ELR (cell line): ENCODE measurements at regions not wholly inside any gene's neighbourhood (a gene's known extent, or its start where the extent isn't known, plus 50 kb on each side); places are given as distances from the start of the nearest gene placed in this dataset.
"Not testable (repeated sequence)": the region's sequence is repeated elsewhere in the genome, so short reads cannot be mapped to it uniquely, and the experiment has no call there.

Experiments
- DNase-seq: peaks from one replicate; pipeline ENCODE4 v3.0.0-alpha.2; 2015; ENCODE audit warnings: low read depth

GRCh38 chr5:66413931-66414330 is 182.3 kb upstream of the MAST4 start:
- DNase-seq: no peak

DNA sequence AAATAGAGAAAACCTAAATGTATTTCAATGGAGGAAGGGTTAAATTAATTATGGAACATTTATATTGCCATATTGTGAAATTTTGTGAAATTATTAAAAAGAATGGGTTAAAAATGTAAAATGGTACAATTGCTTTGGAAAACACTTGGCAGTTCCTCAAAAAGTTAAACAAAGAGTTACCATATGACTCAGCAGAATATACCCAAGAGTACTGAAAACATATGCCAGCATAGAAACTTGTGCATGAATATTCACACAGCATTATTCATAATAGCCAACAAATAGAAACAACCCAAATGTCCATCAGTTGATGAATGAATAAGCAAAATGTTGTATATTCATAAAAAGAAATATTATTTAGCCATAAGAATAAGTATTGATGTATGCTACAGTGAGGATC is 181.0 kb upstream of the MAST4 start:
- no peak for DNase-seq

DNA sequence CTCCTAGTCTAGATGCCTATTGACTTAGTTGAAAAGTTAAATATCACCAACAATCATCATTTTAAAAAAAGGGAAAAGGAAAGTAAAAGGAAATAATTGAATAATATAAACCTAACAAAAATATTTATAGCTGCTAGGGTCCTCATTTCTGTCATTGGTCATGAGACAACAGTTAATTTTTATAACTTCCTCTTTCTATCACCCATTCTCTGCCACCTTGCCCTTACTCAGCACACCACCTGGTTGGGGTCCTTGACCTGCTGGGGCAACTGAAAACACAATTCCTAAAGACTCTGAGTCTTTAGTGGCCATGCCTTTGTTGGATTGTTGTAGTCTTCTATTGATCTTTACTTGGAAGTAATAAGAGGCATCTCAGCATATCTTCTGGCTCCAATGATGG is 179.5 kb upstream of the MAST4 start:
- no peak for DNase-seq

- no peak for DNase-seq
Observed at GRCh38 chr5:66417781-66418180, 178.4 kb upstream of the MAST4 start.

DNA sequence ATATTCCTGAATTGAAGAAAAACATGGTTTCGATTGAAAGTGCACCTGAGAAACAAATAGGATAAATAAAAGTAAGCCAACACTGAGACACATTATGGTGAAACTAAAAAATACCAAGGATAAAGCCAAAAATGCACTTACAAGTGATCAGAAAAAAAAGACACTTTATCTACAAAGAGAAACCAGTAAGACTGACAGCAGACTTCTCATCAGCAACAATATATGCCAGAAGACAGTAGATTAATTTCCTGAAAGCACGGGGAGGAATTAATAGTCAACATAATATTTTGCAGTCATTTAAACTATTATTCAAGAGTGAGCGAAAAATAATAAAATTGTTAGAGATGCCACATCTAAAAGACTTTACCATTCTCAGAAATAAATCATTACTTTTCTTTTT is 172.7 kb upstream of the MAST4 start:
- DNase-seq: no peak

DNA sequence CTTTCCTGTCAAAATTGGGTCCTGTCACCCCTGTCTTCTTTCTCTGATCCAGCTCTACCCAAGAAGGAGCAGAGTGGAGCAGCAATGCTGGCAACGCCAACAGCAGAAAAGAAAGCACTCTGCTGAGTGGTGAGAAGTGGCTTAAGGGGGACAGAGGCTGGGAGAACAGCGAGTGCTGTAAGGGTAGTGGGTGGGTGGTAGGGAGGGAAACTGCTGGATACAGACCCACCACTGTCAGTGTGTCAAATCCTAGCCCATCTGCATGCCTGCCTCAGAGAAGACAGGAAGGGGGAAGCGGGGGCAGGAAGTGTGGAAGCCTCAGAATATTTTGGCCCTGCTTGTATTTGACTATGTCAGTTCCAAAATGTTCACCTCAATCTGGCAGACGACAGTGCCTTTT is 170.4 kb upstream of the MAST4 start:
- no peak for DNase-seq

DNA sequence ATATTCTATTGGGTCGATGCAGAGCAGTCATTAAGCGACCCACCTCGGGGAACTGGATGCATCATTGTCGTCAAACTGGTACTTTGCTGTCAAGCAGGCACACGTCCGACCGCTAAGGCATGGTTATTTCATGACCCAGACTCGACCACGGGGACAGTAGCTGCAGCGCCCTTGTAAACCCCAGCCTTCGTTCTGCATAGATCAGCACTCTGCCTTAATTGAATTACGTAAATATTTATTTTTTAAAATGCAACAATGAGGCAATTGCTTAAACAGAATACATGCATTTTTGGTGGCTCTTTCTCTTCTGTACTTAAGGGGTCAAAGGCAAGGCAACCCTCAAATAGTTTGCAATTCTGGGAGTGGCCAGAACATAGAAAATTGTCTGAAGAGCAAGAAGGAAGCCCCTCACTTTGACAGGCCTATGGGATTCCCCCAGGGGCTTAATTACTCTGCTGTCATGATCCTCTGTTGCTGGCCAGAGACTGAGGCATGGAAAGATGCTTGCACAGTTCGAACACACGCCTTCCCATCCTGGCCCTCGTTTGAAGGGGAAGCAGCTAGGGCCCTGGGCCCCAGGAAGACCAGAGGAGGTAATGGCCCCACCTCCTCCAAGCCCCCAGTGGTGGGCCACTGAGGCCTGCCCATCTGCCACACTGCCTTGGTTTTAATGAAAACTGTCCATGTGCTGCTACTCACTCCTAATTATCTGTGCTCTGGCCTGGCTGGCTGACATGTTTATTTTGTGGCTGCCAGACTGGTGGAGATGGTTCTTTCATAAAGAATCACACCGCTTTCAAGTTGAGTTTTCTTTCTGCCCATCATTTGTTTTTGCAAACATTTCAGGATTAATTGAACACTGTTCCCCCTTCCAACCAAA is 169.7 kb upstream of the MAST4 start:
- no peak for DNase-seq

DNA sequence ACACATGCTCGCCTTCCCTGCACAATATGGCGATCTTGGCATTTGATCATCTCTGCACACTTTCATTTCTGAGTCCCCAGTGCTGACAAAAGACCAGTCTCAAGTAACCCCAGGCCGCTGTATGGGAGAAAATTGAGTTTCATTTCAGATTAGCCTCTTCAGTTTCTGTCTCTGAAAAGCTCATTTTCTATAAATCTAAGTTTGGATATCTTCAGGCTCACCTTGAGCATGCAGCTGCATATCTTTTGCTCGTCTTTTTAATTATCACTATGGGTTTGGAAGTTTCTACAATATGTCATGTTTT is 169.1 kb upstream of the MAST4 start:
- no peak for DNase-seq

DNA sequence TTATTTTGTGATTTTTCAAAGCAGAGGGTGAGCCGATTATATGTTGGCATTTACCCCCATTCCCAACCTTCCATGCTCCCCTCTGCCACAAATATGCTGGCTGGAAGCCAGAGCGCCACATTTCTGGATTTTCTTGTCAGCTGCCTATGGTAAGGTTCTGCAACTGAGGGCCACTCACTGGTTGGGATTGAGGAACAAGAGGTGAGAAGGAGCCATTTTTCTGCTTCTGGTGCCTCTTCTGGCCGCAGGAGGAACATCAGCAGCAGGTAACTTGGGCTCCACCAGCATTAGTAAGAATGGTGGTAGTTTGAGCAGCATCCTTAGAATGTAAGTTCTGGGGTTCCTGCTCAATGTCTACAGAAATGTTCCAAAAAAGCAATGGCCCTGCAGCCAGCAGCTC is 159.5 kb upstream of the MAST4 start:
- peak; percentile 26 for DNase-seq

- DNase-seq: no peak
Observed at GRCh38 chr5:66438087-66438486, 158.1 kb upstream of the MAST4 start.

GRCh38 chr5:66438696-66439095 is 157.5 kb upstream of the MAST4 start:
- no peak for DNase-seq

DNA sequence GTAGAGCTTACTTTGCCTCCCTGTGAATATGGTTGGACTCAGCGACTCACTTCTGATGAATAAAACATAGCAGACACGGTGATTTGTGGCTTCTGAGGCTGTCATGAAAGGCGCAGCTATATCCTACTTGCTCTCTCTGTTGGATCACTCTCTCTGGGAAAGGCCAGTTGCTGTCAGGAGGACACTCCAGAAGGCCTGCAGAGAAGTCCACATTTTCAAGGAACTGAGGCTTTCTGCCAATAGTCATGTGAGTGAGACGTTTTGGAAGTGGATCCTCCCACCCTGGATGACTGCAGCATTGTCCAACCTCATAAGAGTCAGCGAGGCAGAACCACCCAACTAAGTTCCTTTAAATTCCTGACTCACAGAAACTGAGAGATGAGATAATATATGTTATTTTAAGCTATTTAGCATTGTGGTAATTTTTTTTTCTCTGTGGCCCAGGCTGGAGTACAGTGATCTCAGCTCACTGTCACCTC is 156.0 kb upstream of the MAST4 start:
- peak; percentile 34 for DNase-seq

GRCh38 chr5:66441351-66441750 is 154.8 kb upstream of the MAST4 start:
- DNase-seq: no peak

- DNase-seq: no peak
Observed at GRCh38 chr5:66442951-66443445, 153.2 kb upstream of the MAST4 start.

DNA sequence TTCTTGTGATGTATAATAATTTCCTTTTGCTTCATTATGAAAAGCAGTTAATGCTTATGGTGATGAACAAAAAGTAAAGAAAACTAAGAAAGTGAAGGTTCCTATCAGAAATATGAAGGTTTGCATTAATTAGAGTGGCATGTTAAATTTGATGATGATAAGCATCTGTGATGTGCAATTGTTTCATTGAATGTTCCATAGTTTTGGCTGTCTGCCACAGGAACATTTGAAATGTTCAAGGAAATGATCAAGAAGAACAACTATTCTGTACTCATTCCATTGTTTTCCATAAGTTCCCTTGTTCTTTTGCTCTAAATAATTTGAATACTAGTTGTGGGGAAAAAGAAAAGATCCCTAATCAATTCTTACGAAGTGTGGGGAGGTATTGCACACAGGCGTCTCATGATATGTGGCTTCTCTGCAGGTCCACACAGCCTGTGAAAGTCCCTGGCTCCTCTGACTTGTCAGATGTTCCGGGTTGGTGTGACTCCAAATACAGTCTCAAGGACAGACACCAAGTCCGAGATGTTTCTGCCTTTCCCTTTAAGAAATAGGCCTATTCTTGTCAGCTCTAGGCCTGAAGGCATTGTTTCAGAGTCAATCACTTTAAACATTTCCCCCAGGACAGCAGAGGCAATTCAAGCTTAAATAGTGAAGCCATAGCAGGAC is 152.6 kb upstream of the MAST4 start:
- DNase-seq: no peak

- not testable (repeated sequence) for DNase-seq
Observed at GRCh38 chr5:66448070-66448469, 148.1 kb upstream of the MAST4 start.

DNA sequence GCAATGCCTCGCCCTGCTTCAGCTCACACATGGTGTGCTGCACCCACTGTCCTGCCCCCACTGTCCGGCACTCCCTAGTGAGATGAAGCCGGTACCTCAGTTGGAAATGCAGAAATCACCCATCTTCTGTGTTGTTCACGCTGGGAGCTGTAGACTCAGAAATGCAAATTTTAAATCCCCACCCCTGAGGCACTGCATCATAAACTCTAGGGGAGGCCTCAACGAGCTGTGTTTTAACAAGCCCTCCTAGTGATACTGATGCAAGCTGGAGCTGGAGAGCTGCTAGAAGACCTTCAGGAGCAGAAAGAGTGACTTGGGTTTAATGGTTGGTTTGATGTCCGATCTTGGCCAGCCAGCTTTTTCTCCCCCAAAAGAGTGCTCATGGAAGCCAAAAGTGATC is 146.0 kb upstream of the MAST4 start:
- DNase-seq: no peak

DNA sequence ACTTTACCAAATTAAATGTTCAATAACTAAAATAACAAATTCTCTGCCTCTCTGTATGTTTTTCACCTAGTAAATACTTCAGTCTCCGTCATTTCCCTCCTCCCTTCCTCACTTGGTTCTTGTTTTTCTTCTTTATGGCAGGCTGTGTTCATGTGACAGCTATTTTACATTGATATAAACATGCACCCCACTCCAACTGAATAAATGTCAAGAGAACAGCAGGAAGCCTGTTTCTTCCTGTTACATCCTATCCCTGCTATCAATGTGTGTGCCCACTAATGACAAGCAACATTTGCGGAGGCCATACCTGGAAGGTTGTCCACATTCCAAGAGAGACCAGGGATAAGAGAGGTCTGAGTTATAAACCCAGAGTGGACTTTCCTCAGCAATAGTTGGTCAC is 145.2 kb upstream of the MAST4 start:
- DNase-seq: no peak

DNA sequence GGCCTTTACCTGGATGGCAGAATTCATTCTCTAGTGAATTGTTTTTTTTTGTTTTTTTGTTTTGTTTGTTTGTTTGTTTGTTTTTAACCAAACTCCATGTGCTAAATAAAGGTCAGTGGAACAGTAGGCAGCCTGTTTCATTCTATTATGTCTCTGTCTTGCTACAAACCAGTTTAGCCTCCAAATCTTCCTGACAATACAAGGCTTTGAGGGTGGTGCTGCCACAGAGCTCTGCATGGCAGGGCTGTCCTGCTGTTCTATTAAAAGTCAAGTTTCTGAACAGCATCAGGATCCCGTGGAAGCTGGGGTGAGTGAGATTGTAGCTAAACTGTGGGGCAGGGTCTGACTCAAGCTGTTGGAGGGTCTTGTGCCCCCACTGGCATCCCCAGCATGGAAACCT is 144.1 kb upstream of the MAST4 start:
- no peak for DNase-seq

- peak; percentile 29 for DNase-seq
Observed at GRCh38 chr5:66454186-66455078, 141.8 kb upstream of the MAST4 start.

- no peak for DNase-seq
Observed at GRCh38 chr5:66459728-66460127, 136.5 kb upstream of the MAST4 start.

DNA sequence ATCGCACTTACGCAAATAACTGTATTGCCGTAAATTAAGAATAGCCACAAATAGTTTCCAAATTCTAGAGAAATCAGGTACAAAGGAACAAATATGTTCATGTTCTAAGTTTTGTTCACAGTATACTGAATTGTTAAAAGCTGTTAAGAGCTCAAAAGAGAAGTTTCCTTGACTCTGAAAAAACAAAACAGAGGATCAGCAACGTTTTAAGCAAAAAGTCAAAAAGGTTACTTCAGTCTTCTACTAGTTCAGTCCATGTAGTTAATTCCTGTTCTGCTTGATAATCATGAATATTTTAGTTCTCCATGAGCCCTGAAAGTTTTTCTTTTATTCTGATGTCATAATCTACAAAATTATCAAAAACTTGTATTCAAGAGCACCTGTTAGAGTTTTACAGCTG is 128.6 kb upstream of the MAST4 start:
- DNase-seq: no peak

- DNase-seq: no peak
Observed at GRCh38 chr5:66469684-66470083, 126.5 kb upstream of the MAST4 start.
